ENCODE measurements at regions not wholly inside any gene's neighbourhood (a gene's known extent, or its start where the extent isn't known, plus 50 kb on each side); places are given as distances from the start of the nearest gene placed in this dataset.

DNA sequence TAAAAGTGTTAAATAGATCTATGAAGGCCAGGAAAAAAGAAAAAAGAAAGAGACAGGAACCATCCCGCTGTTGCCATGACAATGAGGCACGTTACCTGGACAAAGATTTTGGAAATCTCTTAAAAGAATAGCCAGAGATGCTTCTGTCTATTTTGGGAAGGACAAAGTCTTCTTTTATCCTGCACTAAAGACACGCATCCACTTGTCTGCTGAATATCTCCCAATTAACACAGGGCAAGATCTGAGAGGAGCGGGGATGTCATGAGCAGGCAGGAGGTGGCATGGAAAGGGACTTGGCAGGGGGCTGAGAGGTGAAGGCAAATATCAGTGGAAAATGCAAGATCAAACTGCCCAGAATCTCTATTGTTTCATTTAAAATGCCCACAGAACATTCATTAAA is 153.8 kb upstream of the BLID start:
- TF ChIP-seq EZH2 (IDR thresholded peaks at IDR 0.05) (no peak), POLR2AphosphoS5 (IDR thresholded peaks at IDR 0.05; ENCODE audit: borderline replicate concordance, low read depth, low read length) (no peak)

Measured in SK-N-MC (cell line).